OCI-LY1 (cell line): ENCODE measurements at regions not wholly inside any gene's neighbourhood (a gene's known extent, or its start where the extent isn't known, plus 50 kb on each side); places are given as distances from the start of the nearest gene placed in this dataset.

Experiments
- H2AFZ ChIP-seq: fragments of 200-600 bp; sonication (generic), shearing (Covaris generic); 2 replicates; pipeline ENCODE4 v1.6.0; 2014; ENCODE audit warnings: antibody characterized with exemption, mild to moderate bottlenecking, low read length
- H3F3A ChIP-seq: fragments of 200-600 bp; sonication (generic), shearing (Covaris generic); 2 replicates; pipeline ENCODE4 v1.6.0; 2014; ENCODE audit warnings: mild to moderate bottlenecking, antibody characterized with exemption, low read length, moderate library complexity; ENCODE audit not compliant: insufficient read depth
- H3K27ac ChIP-seq: fragments of 200-600 bp; sonication (generic); 2 replicates; pipeline ENCODE4 v1.5.1; 2014; ENCODE audit warnings: low read length, mixed run types, mild to moderate bottlenecking, low read depth; ENCODE audit not compliant: poor library complexity, severe bottlenecking
- H3K27me3 ChIP-seq: fragments of 200-600 bp; sonication (generic); 2 replicates; pipeline ENCODE4 v1.6.0; 2014; ENCODE audit warnings: antibody characterized with exemption, mild to moderate bottlenecking, low read length, moderate library complexity; ENCODE audit not compliant: insufficient read depth
- H3K36me3 ChIP-seq: fragments of 200-600 bp; sonication (generic); 2 replicates; pipeline ENCODE4 v1.6.1; 2014; ENCODE audit warnings: mild to moderate bottlenecking, antibody characterized with exemption, low read length, moderate library complexity, mixed read lengths; ENCODE audit not compliant: insufficient read depth
- H3K4me1 ChIP-seq: fragments of 200-600 bp; sonication (generic); 2 replicates; pipeline ENCODE4 v1.5.1; 2014; ENCODE audit warnings: mild to moderate bottlenecking, low read length, moderate library complexity; ENCODE audit not compliant: insufficient read depth, severe bottlenecking
- H3K4me2 ChIP-seq: fragments of 200-600 bp; sonication (generic), shearing (Covaris generic); 2 replicates; pipeline ENCODE4 v1.6.1; 2014; ENCODE audit warnings: low read length
- H3K4me3 ChIP-seq: fragments of 200-600 bp; sonication (generic); 2 replicates; pipeline ENCODE4 v1.5.1; 2014; ENCODE audit warnings: low read length, low read depth, mild to moderate bottlenecking, mixed read lengths; ENCODE audit not compliant: poor library complexity, severe bottlenecking
- H3K79me2 ChIP-seq: fragments of 200-600 bp; shearing (Covaris generic); 2 replicates; pipeline ENCODE4 v1.6.1; 2016; ENCODE audit warnings: mixed run types, low read length, mixed read lengths; ENCODE audit not compliant: insufficient read depth
- H3K9ac ChIP-seq: fragments of 200-600 bp; sonication (generic), shearing (Covaris generic); 2 replicates; pipeline ENCODE4 v1.6.1; 2014; ENCODE audit warnings: mild to moderate bottlenecking, low read length, mixed read lengths
- H3K9me2 ChIP-seq: fragments of 200-600 bp; sonication (generic), shearing (Covaris generic); 2 replicates; pipeline ENCODE4 v1.6.1; 2014; ENCODE audit warnings: low read depth, mild to moderate bottlenecking, low read length, mixed read lengths
- H3K9me3 ChIP-seq: fragments of 200-600 bp; shearing (Covaris generic); 2 replicates; pipeline ENCODE4 v1.6.1; 2014; ENCODE audit warnings: low read length, mixed read lengths
- H4K20me1 ChIP-seq: fragments of 200-600 bp; sonication (generic), shearing (Covaris generic); 2 replicates; pipeline ENCODE4 v1.6.0; 2016; ENCODE audit warnings: mild to moderate bottlenecking, low read length; ENCODE audit not compliant: insufficient read depth
- CTCF ChIP-seq: fragments of 200-600 bp; sonication (generic), shearing (Covaris generic); IDR thresholded peaks from 2 replicates; pipeline ENCODE4 v1.5.1; 2017; ENCODE audit warnings: mild to moderate bottlenecking, antibody characterized with exemption, low read length, moderate library complexity, mixed read lengths
- EZH2 ChIP-seq: fragments of 200-600 bp; sonication (generic), shearing (Covaris generic); IDR thresholded peaks from 2 replicates; pipeline ENCODE4 v1.8.0; 2017; ENCODE audit warnings: borderline replicate concordance, mixed run types, mild to moderate bottlenecking, antibody characterized with exemption, low read length, moderate library complexity, mixed read lengths

DNA sequence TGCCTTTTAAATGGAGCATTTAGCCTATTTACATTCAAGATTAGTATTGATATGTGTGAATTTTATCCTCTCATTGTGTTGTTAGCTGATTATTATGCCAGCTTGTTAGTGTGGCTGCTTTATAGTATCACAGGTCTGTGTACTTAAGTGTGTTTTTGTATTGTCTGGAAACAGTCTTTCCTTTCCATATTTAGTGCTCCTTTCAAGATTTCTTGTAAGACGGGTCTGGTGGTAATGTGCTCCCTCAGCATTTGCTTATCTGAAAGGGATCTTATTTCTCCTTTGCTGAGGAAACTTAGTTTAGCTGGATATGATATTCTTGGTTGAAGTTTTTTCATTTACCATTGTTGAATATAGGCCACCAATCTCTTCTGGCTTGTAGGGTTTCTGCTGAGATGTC is 549.0 kb downstream of the EPHA3 start:
- Histone ChIP-seq H3K79me2 (no peaks in the 10 kb centered on the region), H3K36me3 (no peaks in the 10 kb centered on the region), H4K20me1 (no peaks in the 10 kb centered on the region), H2AFZ (no peak overlapping the region), H3K4me1 (no peaks in the 10 kb centered on the region), H3K27ac (no peak overlapping the region), H3K9ac (no peak overlapping the region), H3F3A (no peaks in the 10 kb centered on the region), H3K4me2 (no peak overlapping the region), H3K4me3 (no peak overlapping the region), H3K9me2 (no peaks in the 10 kb centered on the region), H3K27me3 (no peaks in the 10 kb centered on the region), H3K9me3 (no peaks in the 10 kb centered on the region)
- TF ChIP-seq CTCF, result no peak
- no peak for TF ChIP-seq EZH2

GRCh38 chr3:89679686-89680085 is 572.3 kb downstream of the EPHA3 start:
- H3K4me1 ChIP-seq, result no peaks in the 10 kb centered on the region
- no peaks in the 10 kb centered on the region for H3K27me3 ChIP-seq
- no peak overlapping the region for H2AFZ ChIP-seq
- H3K9ac ChIP-seq, result no peak overlapping the region
- no peaks in the 10 kb centered on the region for H3F3A ChIP-seq
- TF ChIP-seq EZH2 (no peak), CTCF (no peak)
- H3K4me2 ChIP-seq, result no peak overlapping the region
- H3K9me2 ChIP-seq, result no peaks in the 10 kb centered on the region
- no peaks in the 10 kb centered on the region for H3K9me3 ChIP-seq
- H3K4me3 ChIP-seq, result no peak overlapping the region
- no peaks in the 10 kb centered on the region for H4K20me1 ChIP-seq
- H3K27ac ChIP-seq, result no peak overlapping the region
- no peaks in the 10 kb centered on the region for H3K79me2 ChIP-seq
- no peaks in the 10 kb centered on the region for H3K36me3 ChIP-seq

GRCh38 chr3:89682556-89682955 is 575.1 kb downstream of the EPHA3 start:
- no peaks in the 10 kb centered on the region for H4K20me1 ChIP-seq
- no peak overlapping the region for H3K4me2 ChIP-seq
- H3K27me3 ChIP-seq, result no peaks in the 10 kb centered on the region
- H3K27ac ChIP-seq, result no peak overlapping the region
- no peak for TF ChIP-seq EZH2
- no peak for TF ChIP-seq CTCF
- H3K9me2 ChIP-seq, result no peaks in the 10 kb centered on the region
- H3K9ac ChIP-seq, result no peak overlapping the region
- no peaks in the 10 kb centered on the region for H3K9me3 ChIP-seq
- H3F3A ChIP-seq, result no peaks in the 10 kb centered on the region
- no peaks in the 10 kb centered on the region for H3K36me3 ChIP-seq
- no peak overlapping the region for H2AFZ ChIP-seq
- H3K4me3 ChIP-seq, result no peak overlapping the region
- no peaks in the 10 kb centered on the region for H3K4me1 ChIP-seq
- H3K79me2 ChIP-seq, result no peaks in the 10 kb centered on the region
